GM18511 (cell line): ENCODE measurements at regions not wholly inside any gene's neighbourhood (a gene's known extent, or its start where the extent isn't known, plus 50 kb on each side); places are given as distances from the start of the nearest gene placed in this dataset.

Source experiments
- ATAC-seq: cut with Tn5 transposase; IDR thresholded peaks from one replicate; pipeline ENCODE4 v1.9.1; 2021; ENCODE audit warnings: mild to moderate bottlenecking, moderate library complexity; ENCODE audit not compliant: unreplicated experiment

DNA sequence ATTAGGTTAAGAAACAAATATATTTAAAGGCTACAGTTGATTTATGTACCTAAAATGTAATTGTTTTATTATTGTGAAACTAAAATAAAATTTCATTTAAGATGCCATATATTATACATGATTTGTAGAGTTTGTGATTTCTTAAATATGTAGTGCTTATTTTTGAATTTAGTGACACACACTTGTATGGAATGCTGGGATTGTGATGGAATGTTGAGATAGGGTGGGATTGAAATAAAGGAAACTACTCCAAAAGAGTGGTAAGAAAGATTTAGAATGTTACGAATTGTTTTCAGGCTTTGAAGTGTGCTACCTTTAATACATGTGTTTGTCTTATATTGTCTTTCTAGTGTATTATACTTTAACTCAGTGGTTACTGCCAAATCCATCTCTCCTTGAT is 330.3 kb upstream of the PITX2 start:
- ATAC-seq, result no peak

GRCh38 chr4:110953898-110954297 is 331.0 kb upstream of the PITX2 start:
- ATAC-seq, result no peak

DNA sequence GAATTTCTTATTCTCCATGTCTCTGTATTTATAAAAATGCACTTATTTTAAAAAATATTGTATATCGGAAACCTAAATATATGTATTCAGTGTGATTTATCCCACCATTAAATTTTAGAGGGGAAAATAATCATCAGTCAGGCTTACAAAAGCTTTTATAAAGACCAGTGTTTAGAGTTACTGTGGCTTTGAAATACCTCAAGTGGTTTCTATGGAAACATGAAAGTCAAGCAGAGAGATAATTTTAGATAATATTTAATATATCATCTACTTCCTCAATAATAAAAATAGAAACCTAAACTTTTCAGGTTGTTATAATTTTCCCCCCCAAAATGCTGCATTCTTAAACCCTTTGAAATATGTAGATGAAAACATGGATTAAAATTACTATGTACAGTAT is 332.9 kb upstream of the PITX2 start:
- peak; percentile 58 for ATAC-seq

DNA sequence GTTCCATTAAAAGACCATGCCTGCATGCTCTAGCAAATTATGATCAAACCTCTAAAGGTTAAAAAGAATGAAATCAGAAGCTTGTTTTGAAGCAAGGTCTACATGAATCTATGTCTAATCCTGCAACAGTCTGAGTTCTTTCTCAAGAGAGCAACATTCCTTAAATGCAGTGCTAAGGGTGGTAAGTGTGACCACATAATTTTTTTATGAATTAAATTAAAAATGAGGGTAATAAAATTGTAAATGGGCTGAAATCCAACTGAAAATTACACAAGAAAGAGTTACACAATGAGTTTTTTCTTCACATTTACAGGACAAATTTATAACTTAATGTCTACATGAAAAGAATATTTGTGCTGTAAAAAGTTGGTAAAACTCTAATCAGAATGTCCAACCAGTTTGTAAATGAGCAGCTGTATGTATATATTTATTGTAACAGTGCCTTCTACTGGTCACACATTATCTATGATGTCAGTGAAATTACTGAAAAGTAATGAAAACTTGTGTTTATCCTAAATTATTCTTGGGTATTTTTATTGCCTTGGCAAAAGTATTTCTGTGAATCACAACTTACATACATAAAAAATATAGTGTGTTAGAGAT is 336.3 kb upstream of the PITX2 start:
- ATAC-seq, result no peak

DNA sequence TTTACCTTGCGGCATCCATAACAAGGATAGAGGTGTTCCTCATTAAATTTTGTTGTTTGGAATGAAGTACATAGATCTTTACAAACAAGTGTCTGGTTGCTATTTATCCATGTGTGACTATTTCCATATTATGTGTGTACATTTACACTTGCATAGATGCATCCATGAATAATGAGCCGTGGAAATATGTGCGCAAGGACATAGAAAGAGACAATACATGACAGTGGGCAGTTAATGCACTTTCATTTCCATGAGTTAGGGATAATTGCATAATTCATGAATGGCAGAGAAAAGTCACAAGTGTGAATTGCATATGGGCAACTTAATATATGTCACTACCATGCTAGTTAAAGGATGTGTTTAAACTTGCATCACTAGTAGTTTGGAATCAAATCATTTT is 338.2 kb upstream of the PITX2 start:
- no peak for ATAC-seq

GRCh38 chr4:110962616-110963015 is 339.7 kb upstream of the PITX2 start:
- no peak for ATAC-seq

DNA sequence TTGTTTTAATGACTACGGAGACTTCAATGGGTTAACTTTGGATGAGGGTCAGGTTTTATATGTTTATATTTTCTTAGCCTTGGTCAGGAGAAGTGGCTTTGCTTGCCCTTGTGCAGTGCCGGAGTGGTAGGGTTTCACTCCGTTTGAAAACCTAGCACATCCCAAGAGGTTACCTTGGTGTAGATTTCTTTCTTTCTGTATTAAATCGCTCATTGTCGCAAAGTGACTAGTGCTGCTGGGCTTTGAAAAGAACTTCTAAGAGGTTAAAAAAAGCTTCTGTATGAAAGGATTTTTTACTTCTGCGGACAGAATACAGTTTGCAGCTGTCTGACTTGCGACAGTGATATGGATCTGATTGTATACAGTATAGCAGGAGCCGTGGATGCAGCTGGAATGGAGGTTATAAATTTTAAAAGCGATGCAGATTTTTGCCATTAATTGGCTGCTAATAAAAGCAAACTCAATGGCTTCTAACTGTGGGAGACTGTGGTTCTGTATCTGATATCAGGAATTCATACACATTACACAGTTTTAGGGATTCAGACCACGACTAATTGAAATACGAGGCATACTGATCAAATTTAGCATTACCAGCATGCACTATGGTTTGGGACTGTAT is 340.9 kb upstream of the PITX2 start:
- no peak for ATAC-seq

- no peak for ATAC-seq
These were observed 345.1 kb upstream of the PITX2 start for GRCh38 chr4:110967936-110968335.

- ATAC-seq, result peak; percentile 87
These were observed 347.8 kb upstream of the PITX2 start for GRCh38 chr4:110970642-110971041.

- no peak for ATAC-seq
These were observed 352.5 kb upstream of the PITX2 start for GRCh38 chr4:110975338-110975737.

DNA sequence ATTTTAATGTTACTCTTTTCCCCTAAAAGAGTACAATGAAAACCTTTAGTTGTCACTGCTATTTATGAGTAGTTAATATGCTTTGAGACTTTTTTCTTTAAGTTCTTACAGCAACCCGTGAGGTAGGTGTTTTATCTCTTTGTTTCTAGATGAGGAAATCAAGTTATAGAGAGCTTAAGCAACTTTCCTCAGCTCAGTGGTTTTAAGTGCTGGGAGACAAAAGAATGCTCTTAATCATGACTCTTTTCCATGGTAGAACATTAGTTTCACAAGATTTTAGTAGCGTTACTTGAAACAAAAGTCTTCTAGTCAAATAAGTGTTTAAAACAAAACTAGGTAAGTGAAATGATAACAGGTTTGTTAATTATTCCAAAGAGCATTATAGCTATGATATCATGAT is 354.7 kb upstream of the PITX2 start:
- ATAC-seq, result no peak

GRCh38 chr4:110978761-110979160 is 355.9 kb upstream of the PITX2 start:
- ATAC-seq, result no peak

GRCh38 chr4:110982486-110982885 is 359.6 kb upstream of the PITX2 start:
- ATAC-seq, result no peak

DNA sequence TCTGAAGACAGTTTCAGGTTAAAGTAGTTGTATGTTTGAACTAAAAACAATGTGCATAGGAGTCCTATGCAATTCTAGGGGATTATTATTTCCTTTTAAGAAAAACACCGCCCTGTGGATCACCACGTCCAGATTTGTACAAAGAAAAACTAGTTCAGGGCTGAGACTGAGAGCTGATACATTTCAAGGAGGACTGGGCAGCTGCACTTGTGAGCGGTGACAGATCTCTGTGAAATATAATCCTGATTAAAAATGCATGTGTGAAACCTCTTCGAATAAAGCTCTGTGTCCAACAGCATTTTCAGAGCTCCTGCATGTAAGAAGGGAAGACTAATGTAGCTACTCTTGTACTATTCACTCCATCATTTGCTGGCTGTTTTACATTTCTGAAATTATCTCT is 365.8 kb upstream of the PITX2 start:
- ATAC-seq, result no peak

- ATAC-seq, result no peak
These were observed 366.2 kb upstream of the PITX2 start for GRCh38 chr4:110989125-110989524.

DNA sequence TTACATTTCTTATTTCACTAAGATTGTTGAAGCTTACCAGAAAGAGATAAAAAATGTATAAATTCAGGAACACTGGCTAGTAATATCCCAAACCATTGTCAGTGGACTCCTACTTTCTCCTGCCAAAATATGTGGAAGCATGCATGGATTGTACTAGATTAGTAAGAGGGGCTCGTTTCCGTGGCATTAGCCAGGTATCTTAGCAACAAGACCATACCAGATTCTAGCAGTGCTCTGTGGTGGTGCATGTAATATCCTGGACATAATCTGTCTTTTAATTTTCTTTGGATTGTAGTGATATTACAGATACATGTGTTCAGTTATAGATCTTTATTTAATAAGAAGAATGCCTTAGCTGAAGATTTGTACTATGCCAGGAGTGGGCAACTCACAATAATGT is 371.9 kb upstream of the PITX2 start:
- no peak for ATAC-seq

- ATAC-seq, result no peak
These were observed 375.4 kb upstream of the PITX2 start for GRCh38 chr4:110998320-110998719.

GRCh38 chr4:111011458-111011857 is 388.6 kb upstream of the PITX2 start:
- no peak for ATAC-seq

DNA sequence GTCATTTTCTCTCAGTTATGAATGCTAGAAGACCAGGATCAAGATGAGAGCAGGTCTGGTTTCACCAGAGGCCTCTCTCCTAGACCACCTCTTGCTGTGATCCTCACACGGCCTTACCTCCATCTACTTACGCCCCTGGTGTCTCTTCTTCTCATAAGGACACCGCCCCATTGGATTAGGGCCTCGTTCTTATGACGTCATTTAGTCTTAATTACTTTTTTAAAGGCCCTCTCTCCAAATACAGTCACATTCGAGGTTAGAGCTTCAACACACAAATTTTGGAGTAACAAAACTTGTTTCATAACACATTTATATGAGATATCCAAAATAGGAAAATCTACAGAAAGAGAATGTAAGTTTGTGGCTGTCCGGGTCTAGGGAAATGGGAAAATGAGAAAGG is 391.0 kb upstream of the PITX2 start:
- ATAC-seq, result no peak

GRCh38 chr4:111014537-111014936 is 391.7 kb upstream of the PITX2 start:
- ATAC-seq, result no peak

GRCh38 chr4:111016416-111016815 is 393.5 kb upstream of the PITX2 start:
- ATAC-seq, result no peak

- no peak for ATAC-seq
These were observed 395.3 kb upstream of the PITX2 start for GRCh38 chr4:111018216-111018615.

DNA sequence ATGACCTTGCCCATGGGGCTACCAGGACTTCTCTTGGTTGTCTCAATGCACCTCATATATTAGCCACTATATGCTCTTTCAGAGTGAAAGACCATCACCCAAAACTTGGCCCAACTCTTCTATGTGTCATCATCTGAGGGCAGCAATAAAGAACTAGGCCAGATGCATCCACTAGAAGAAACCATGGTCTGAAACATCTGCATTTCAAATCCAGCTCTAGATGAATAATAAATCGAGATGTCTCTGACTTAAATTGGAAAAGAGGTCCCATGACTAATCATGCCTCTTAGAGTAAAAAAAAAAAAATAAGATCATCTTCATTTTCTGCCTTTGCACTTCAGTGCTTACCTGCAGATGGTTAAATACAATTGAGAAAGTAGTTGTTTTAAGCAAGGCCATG is 397.6 kb upstream of the PITX2 start:
- ATAC-seq, result no peak
